SU-DHL-6 (cell line): ENCODE measurements at regions not wholly inside any gene's neighbourhood (a gene's known extent, or its start where the extent isn't known, plus 50 kb on each side); places are given as distances from the start of the nearest gene placed in this dataset.

Source experiments
- CTCF ChIP-seq: fragments of 200-600 bp; sonication (generic); IDR thresholded peaks from one replicate; pipeline ENCODE4 v1.5.1; 2017; ENCODE audit warnings: antibody characterized with exemption, mild to moderate bottlenecking, low read length, moderate library complexity; ENCODE audit not compliant: insufficient read depth, poor library complexity, severe bottlenecking
- EZH2phosphoT487 ChIP-seq: fragments of 200-600 bp; sonication (generic), shearing (Covaris generic); conservative IDR thresholded peaks from 2 replicates; pipeline ENCODE4 v1.6.1; 2018; ENCODE audit warnings: mild to moderate bottlenecking, antibody characterized with exemption, low read length, moderate library complexity, mixed read lengths

GRCh38 chr14:98458702-98459101 is 813.3 kb downstream of the BCL11B start:
- TF ChIP-seq EZH2phosphoT487 (no peak), CTCF (no peak)
